ENCODE measurements at regions not wholly inside any gene's neighbourhood (a gene's known extent, or its start where the extent isn't known, plus 50 kb on each side); places are given as distances from the start of the nearest gene placed in this dataset.

GRCh38 chr9:129419382-129419899 is 201.5 kb downstream of the C9orf50 start:
- Histone ChIP-seq H3K9me3 (no peaks in the 10 kb centered on the region), H3K36me3 (no peaks in the 10 kb centered on the region), H3K27ac (no peak overlapping the region), H3K27me3 (no peaks in the 10 kb centered on the region), H3K4me1 (peaks cover 0 to 20% (median 11%) of the 10 kb centered on the region in 4 donors), H3K4me3 (no peak overlapping the region)
- 84 to 86% methylated on average over 6 to 7 of the region's 7 CpGs for WGBS, 2 donors
- no peak for DNase-seq (ENCODE audit: low spot score in 2 of 2)
- TF ChIP-seq POLR2A (IDR thresholded peaks at IDR 0.05) (no peak), CTCF (IDR thresholded peaks at IDR 0.05) (no peak), EP300 (IDR thresholded peaks at IDR 0.05) (no peak)

DNA sequence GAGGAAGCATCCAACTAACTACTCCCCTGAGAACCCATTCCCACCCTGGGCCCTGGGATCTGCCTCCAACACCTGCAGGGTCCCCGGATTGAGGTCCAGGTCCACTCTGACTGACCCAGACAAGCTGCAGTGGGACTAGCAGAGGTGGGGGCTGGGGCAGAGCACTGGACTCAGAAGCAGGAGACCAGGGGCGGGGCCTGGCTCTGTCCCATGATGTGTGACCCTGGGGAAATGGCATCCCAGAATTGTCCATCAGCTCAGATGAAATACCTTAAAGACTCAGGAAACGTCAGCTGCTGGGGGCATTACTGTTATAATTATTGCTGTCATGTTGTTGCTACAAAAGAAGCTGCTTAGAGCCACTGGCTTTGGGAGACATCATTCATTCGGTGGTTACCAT is 202.4 kb downstream of the C9orf50 start:
- 79% methylated on average over 4 of the region's 4 CpGs for WGBS, 2 donors
- Histone ChIP-seq H3K27me3 (no peaks in the 10 kb centered on the region), H3K36me3 (no peaks in the 10 kb centered on the region), H3K27ac (no peak overlapping the region), H3K4me1 (peaks cover 0 to 26% (median 17%) of the 10 kb centered on the region in 4 donors), H3K4me3 (no peak overlapping the region), H3K9me3 (no peaks in the 10 kb centered on the region)
- DNase-seq (ENCODE audit: low spot score in 2 of 2) = no peak
- TF ChIP-seq POLR2A (IDR thresholded peaks at IDR 0.05) (no peak), CTCF (IDR thresholded peaks at IDR 0.05) (no peak), EP300 (IDR thresholded peaks at IDR 0.05) (no peak)

DNA sequence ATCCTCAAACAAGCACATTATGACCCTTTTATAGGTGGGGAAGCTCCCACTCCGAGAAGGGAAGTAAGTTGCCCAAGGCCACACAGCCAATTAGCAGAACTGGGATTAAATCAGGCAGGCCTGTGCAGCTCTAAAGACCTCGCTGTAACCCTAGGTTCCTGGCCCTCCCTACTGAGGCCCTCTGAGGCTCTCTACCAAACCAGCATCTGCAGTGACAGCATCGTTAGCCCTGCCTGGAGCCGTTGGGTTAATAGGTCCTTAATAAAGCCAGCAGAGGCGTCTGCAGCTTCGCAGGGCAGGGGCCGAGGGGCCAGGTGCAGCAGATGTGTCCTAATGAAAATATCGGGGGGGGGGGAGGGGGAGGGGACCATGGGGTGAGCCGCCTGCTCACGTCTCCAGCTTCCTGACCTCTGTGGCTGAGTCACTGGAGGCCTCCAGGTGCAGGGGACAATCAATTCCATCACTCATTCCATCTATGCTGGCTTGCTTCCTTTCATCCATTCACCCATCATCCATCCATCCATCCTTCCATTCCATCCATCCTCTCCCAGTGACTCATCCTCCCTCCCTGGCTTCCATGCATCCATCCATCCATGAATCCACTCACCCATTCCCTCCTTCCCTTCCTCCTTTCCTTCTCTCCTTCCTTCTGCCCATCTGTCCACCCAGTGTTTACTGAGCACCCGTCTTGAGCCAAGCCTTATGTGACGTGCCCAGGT is 203.9 kb downstream of the C9orf50 start:
- Histone ChIP-seq H3K4me1 (peaks cover 0 to 26% (median 23%) of the 10 kb centered on the region in 4 donors), H3K27ac (peak overlapping the region in 2 of 4 donors; percentile 18 to 97), H3K4me3 (no peak overlapping the region), H3K36me3 (no peaks in the 10 kb centered on the region), H3K9me3 (no peaks in the 10 kb centered on the region), H3K27me3 (no peaks in the 10 kb centered on the region)
- WGBS, 2 donors = 59 to 66% methylated on average over 8 to 12 of the region's 12 CpGs
- no peak for DNase-seq (ENCODE audit: low spot score in 2 of 2)
- TF ChIP-seq POLR2A (IDR thresholded peaks at IDR 0.05) (no peak), CTCF (IDR thresholded peaks at IDR 0.05) (no peak)

GRCh38 chr9:129415942-129416651 is 204.8 kb downstream of the C9orf50 start:
- H3K4me1 ChIP-seq = peaks cover 0 to 34% (median 23%) of the 10 kb centered on the region in 4 donors
- 61 to 65% methylated on average over 21 to 25 of the region's 26 CpGs for WGBS, 2 donors
- H3K4me3 ChIP-seq = no peak overlapping the region
- DNase-seq (ENCODE audit: low spot score in 2 of 2) = no peak
- peak overlapping the region in 2 of 4 donors; percentile 18 to 97 for H3K27ac ChIP-seq
- no peaks in the 10 kb centered on the region for H3K36me3 ChIP-seq
- no peaks in the 10 kb centered on the region for H3K27me3 ChIP-seq
- no peak for TF ChIP-seq EP300 (IDR thresholded peaks at IDR 0.05)
- no peak for TF ChIP-seq CTCF (IDR thresholded peaks at IDR 0.05)
- TF ChIP-seq POLR2A (IDR thresholded peaks at IDR 0.05) = no peak
- no peaks in the 10 kb centered on the region for H3K9me3 ChIP-seq
